ENCODE measurements at regions not wholly inside any gene's neighbourhood (a gene's known extent, or its start where the extent isn't known, plus 50 kb on each side); places are given as distances from the start of the nearest gene placed in this dataset.
"Not testable (repeated sequence)": the region's sequence is repeated elsewhere in the genome, so short reads cannot be mapped to it uniquely, and the experiment has no call there.

DNA sequence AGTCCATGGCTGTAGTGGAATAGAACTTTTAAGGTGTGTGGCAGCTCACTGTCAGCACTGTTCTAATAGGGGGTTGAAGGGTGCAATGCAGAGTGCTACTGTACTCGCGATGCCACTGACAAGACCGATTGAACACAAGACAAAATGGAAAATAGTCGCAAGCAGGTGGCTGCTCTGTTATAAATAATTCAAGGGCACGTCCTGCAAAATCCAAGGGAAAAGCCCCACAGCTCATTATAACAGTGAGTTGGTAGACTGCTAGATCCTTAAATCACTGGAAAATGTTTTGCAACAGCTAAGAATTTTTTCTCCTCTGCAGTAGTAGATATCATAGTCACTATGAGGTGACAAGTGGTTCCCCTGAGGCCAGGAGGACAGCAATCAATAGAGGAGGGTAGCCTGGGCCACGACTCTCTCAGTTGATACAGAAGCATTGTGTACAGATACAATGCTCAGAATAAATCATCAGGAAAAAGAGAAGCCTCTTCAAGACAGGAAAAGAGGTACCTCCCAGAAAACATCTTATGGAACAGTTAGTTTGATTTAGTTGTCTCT lies 926.3 kb downstream of the TLE4 start:
- Mint-ChIP-seq H3K4me3 (no peak overlapping the region), H3K36me3 (no peaks in the 10 kb centered on the region), H3K27ac (no peak overlapping the region), H3K9me3 (peaks cover 2% of the 10 kb centered on the region), H3K27me3 (no peaks in the 10 kb centered on the region), H3K4me1 (no peaks in the 10 kb centered on the region)
- no peak for DNase-seq
- CTCF ChIA-PET, result interaction anchor here (0.7 kb wide), 1 partner anchor 953 kb away, joined by 3 read pairs; no protein-coding TSS in a partner anchor

DNA sequence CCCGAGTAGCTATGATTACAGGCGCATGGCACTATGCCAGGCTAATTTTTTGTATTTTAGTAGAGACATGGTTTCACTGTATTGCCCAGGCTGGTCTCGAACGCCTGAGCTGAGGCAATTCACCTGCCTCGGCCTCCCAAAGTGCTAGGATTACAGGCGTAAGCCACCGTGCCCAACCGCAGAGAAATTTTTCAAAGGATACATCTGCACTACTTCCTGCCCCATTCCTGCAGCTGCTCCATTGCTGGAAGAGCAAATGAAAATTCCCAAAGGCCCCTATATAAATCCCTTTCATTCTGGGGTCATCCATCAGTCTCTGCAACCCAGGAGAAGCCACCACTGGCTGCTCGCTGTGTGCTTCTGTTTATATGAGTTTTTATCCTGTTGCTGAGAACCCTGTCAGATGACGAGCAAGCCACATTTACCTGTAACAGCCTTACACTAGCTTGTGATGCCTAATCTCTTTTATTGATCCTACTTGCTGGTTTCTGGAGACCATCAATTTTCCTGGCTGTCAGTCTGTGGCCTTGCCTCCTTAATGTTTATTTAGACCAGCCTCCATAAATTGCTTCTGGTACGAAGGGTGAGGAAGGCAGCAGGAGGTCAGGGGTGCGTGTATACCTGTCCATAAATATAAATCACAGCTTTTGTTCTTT lies 925.3 kb downstream of the TLE4 start:
- Mint-ChIP-seq H3K36me3 (no peaks in the 10 kb centered on the region), H3K9me3 (peaks cover 2% of the 10 kb centered on the region), H3K27ac (no peak overlapping the region), H3K4me3 (no peak overlapping the region), H3K4me1 (no peaks in the 10 kb centered on the region), H3K27me3 (no peaks in the 10 kb centered on the region)
- CTCF ChIA-PET, result interaction anchor here (0.6 kb wide), 1 partner anchor 283 kb away, joined by 3 read pairs; no protein-coding TSS in a partner anchor
- no peak for DNase-seq

DNA sequence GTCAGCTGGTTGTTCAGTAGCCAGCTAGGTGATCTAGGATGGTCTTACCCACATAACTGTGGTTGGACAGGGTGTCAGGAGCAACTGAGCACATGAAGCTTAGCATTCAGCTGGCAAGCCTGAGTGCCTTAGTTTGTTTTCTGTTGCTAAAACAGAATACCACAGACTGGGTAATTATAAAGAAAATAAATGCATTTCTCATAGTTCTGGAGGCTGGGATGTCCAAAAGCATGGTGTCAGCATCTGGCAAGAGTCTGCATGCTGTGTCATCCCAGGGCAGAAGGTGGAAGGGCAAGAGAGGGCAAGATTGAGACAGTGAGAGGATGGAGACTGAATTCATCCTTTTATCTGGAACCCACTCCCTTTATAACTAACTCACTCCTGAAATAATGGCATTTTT lies 921.5 kb downstream of the TLE4 start:
- no peaks in the 10 kb centered on the region for H3K36me3 Mint-ChIP-seq
- no peak for DNase-seq
- no peaks in the 10 kb centered on the region for H3K27me3 Mint-ChIP-seq
- CTCF ChIA-PET, result no interaction called here
- no peak overlapping the region for H3K27ac Mint-ChIP-seq
- H3K9me3 Mint-ChIP-seq, result peaks cover 4% of the 10 kb centered on the region
- no peak overlapping the region for H3K4me3 Mint-ChIP-seq
- no peaks in the 10 kb centered on the region for H3K4me1 Mint-ChIP-seq

GRCh38 chr9:80492221-80492620 lies 920.5 kb downstream of the TLE4 start:
- peaks cover 4% of the 10 kb centered on the region for H3K9me3 Mint-ChIP-seq
- no peak for DNase-seq
- H3K27me3 Mint-ChIP-seq, result no peaks in the 10 kb centered on the region
- H3K27ac Mint-ChIP-seq, result no peak overlapping the region
- CTCF ChIA-PET, result no interaction called here
- H3K4me1 Mint-ChIP-seq, result no peaks in the 10 kb centered on the region
- no peaks in the 10 kb centered on the region for H3K36me3 Mint-ChIP-seq
- no peak overlapping the region for H3K4me3 Mint-ChIP-seq

GRCh38 chr9:80491086-80491696 lies 919.4 kb downstream of the TLE4 start:
- H3K36me3 Mint-ChIP-seq, result no peaks in the 10 kb centered on the region
- no peak overlapping the region for H3K4me3 Mint-ChIP-seq
- CTCF ChIA-PET, result no interaction called here

DNA sequence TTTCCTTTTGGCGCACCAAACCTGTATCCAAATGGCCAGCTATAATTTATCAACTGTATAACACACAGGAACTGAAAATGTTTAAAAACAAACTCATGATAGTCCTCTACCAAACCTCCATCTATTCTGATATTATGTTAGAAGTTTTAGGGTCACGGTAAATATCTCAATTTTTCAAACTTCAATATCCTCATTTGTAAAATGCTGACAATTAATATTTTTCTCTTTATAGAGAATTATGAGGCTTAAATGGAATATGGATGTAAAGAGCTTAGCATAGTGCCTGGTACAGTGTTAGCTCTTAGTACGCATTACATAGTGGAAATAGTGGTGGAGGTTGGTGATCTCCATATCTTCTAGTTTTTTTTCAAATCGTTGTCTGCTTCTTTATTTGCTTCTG lies 917.6 kb downstream of the TLE4 start:
- H3K4me1 Mint-ChIP-seq, result no peaks in the 10 kb centered on the region
- H3K9me3 Mint-ChIP-seq, result peaks cover 2% of the 10 kb centered on the region
- H3K36me3 Mint-ChIP-seq, result no peaks in the 10 kb centered on the region
- H3K4me3 Mint-ChIP-seq, result no peak overlapping the region
- CTCF ChIA-PET, result no interaction called here
- H3K27ac Mint-ChIP-seq, result no peak overlapping the region
- no peaks in the 10 kb centered on the region for H3K27me3 Mint-ChIP-seq
- DNase-seq, result no peak

More at GRCh38 chr9:80491086-80491696, 919.4 kb downstream of the TLE4 start:
- H3K27ac Mint-ChIP-seq, result no peak overlapping the region
- DNase-seq, result no peak
- no peaks in the 10 kb centered on the region for H3K4me1 Mint-ChIP-seq
- peaks cover 2% of the 10 kb centered on the region for H3K9me3 Mint-ChIP-seq
- no peaks in the 10 kb centered on the region for H3K27me3 Mint-ChIP-seq

DNA sequence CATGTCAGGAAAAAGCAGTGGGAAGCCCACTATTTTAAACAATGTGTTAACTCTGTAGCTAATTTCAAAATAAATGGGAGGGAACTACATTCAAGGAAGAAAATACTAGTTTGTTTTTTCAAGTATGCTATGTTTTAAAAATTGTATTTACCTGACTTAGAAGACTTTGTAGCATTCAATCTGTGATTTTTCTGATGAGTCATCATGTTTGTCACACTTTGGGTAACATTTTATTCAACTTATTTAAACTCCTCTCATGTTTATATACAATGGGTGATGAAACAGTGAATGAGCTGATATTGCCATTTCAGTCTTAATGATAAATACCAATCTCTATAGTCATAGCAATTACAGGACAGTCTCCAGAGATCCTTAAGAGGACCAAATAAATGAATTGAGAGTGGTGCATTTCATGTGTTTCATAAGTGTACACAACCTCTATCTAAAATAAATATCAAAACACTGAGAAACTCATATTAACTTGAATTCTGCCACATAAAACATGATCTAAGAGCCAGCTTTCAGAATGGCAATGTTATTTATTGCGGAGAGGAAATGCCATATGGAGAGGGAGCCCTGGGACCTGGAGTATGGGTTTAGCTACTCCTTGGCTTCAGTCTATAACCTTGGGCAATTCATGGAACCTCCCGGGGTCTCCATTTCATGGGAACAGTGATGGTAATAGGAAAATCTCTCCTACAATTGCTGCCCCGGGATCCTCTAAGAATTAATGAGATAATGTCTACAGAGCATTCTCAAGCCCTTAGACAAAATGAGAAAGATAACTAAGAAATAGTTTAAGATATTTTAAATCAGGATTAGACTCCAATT lies 913.9 kb downstream of the TLE4 start:
- Mint-ChIP-seq H3K27me3 (no peaks in the 10 kb centered on the region), H3K9me3 (peaks cover 9% of the 10 kb centered on the region), H3K36me3 (no peaks in the 10 kb centered on the region), H3K27ac (no peak overlapping the region), H3K4me1 (no peaks in the 10 kb centered on the region), H3K4me3 (no peak overlapping the region)
- DNase-seq, result no peak
- CTCF ChIA-PET, result no interaction called here

- H3K9me3 Mint-ChIP-seq, result peaks cover 16% of the 10 kb centered on the region
- H3K36me3 Mint-ChIP-seq, H3K27me3 Mint-ChIP-seq, CTCF ChIA-PET, H3K4me3 Mint-ChIP-seq, DNase-seq, H3K4me1 Mint-ChIP-seq, H3K27ac Mint-ChIP-seq: not testable (repeated sequence)
These were observed 910.5 kb downstream of the TLE4 start for GRCh38 chr9:80482251-80482650.

DNA sequence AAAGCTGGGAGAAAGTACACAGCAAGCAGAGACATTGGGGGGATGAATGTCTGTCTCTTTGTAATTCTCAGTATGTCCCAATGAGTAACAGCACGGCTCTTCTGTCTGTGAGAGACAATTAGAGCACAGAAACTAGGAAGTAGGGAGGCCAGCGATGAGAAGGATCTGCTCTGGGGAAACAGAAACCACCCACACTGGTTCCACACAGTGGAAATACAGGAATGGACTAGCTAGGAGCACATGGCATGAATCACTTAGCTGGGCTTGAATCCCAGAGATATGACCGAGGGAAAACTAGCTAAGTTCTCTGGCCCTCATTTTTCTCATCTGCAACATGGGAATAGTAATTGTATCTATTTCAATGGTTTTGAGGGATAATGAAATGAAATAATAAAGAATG lies 895.9 kb downstream of the TLE4 start:
- no peak overlapping the region for H3K4me3 Mint-ChIP-seq
- no peaks in the 10 kb centered on the region for H3K36me3 Mint-ChIP-seq
- no peak overlapping the region for H3K27ac Mint-ChIP-seq
- no peak for DNase-seq
- no peaks in the 10 kb centered on the region for H3K4me1 Mint-ChIP-seq
- no peaks in the 10 kb centered on the region for H3K27me3 Mint-ChIP-seq
- H3K9me3 Mint-ChIP-seq, result peaks cover 8% of the 10 kb centered on the region
- CTCF ChIA-PET, result no interaction called here

DNA sequence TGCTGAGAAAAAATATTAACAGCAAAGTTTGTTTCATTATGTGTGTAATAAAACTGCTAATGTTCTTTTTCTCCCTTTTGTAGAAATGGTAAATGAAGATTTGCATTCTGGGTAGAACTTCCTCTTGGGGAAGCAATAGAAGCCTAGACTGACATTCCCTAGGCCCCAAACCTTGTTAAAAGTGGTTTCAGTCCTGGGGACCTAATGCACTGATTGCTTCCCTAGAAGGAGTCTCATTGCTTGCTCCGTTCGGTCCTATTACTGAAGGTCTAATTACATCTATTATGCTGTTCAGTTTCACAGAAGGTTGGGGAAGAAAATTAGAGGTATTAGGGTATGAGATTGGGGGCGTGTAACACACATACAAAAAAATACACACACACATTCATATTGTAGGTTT lies 893.8 kb downstream of the TLE4 start:
- CTCF ChIA-PET, result no interaction called here
- Mint-ChIP-seq H3K36me3 (no peaks in the 10 kb centered on the region), H3K27ac (no peak overlapping the region), H3K4me1 (no peaks in the 10 kb centered on the region), H3K27me3 (no peaks in the 10 kb centered on the region), H3K9me3 (peaks cover 5% of the 10 kb centered on the region), H3K4me3 (no peak overlapping the region)
- no peak for DNase-seq

GRCh38 chr9:80449513-80449912 lies 877.7 kb downstream of the TLE4 start:
- no peaks in the 10 kb centered on the region for H3K36me3 Mint-ChIP-seq
- CTCF ChIA-PET, result no interaction called here

DNA sequence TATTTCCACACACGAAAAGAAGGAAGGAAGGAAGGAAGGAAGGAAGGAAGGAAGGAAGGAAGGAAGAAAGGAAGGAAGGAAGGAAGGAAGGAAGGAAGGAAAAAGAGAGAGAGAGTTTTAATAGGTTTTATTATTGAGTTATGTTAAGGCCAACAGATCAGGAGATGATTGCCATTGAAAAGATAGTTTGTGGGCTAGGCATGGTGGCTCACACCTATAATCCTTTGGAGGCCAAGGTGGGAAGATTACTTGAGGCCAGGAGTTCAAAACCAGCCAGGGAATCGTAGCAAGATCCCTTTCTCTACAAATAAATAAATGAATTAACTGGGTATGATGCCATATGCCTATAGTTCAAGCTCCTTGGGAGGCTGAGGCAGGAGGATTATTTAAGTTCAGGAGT lies 877.2 kb downstream of the TLE4 start:
- no peaks in the 10 kb centered on the region for H3K27me3 Mint-ChIP-seq
- H3K4me3 Mint-ChIP-seq, result no peak overlapping the region
- H3K36me3 Mint-ChIP-seq, result no peaks in the 10 kb centered on the region
- no peak for DNase-seq
- no peak overlapping the region for H3K27ac Mint-ChIP-seq
- H3K9me3 Mint-ChIP-seq, result peaks cover 12% of the 10 kb centered on the region
- no peaks in the 10 kb centered on the region for H3K4me1 Mint-ChIP-seq
- CTCF ChIA-PET, result no interaction called here

More at GRCh38 chr9:80449513-80449912, 877.7 kb downstream of the TLE4 start:
- peaks cover 12% of the 10 kb centered on the region for H3K9me3 Mint-ChIP-seq
- no peak for DNase-seq
- H3K27me3 Mint-ChIP-seq, result no peaks in the 10 kb centered on the region
- no peaks in the 10 kb centered on the region for H3K4me1 Mint-ChIP-seq
- H3K27ac Mint-ChIP-seq, result no peak overlapping the region
- H3K4me3 Mint-ChIP-seq, result no peak overlapping the region

GRCh38 chr9:80447876-80448275 lies 876.1 kb downstream of the TLE4 start:
- H3K4me1 Mint-ChIP-seq, result no peaks in the 10 kb centered on the region
- H3K9me3 Mint-ChIP-seq, result peaks cover 6% of the 10 kb centered on the region
- CTCF ChIA-PET, result no interaction called here
- no peaks in the 10 kb centered on the region for H3K36me3 Mint-ChIP-seq
- no peak for DNase-seq
- no peak overlapping the region for H3K4me3 Mint-ChIP-seq
- H3K27me3 Mint-ChIP-seq, result no peaks in the 10 kb centered on the region
- no peak overlapping the region for H3K27ac Mint-ChIP-seq

- no peaks in the 10 kb centered on the region for H3K9me3 Mint-ChIP-seq
- no peaks in the 10 kb centered on the region for H3K4me1 Mint-ChIP-seq
- CTCF ChIA-PET, result no interaction called here
- no peaks in the 10 kb centered on the region for H3K36me3 Mint-ChIP-seq
- H3K27me3 Mint-ChIP-seq, result no peaks in the 10 kb centered on the region
- no peak overlapping the region for H3K27ac Mint-ChIP-seq
- DNase-seq, result no peak
- H3K4me3 Mint-ChIP-seq, result no peak overlapping the region
These were observed 869.0 kb downstream of the TLE4 start for GRCh38 chr9:80440724-80441123.

GRCh38 chr9:80437825-80438224 lies 866.1 kb downstream of the TLE4 start:
- Mint-ChIP-seq H3K27ac (no peak overlapping the region), H3K27me3 (no peaks in the 10 kb centered on the region), H3K36me3 (no peaks in the 10 kb centered on the region), H3K9me3 (no peaks in the 10 kb centered on the region), H3K4me1 (no peaks in the 10 kb centered on the region), H3K4me3 (no peak overlapping the region)
- no peak for DNase-seq
- CTCF ChIA-PET, result no interaction called here
